ENCODE measurements at regions not wholly inside any gene's neighbourhood (a gene's known extent, or its start where the extent isn't known, plus 50 kb on each side); places are given as distances from the start of the nearest gene placed in this dataset.
A peak's percentile ranks its signal among the peaks of the same experiment; 100 is the strongest.

DNA sequence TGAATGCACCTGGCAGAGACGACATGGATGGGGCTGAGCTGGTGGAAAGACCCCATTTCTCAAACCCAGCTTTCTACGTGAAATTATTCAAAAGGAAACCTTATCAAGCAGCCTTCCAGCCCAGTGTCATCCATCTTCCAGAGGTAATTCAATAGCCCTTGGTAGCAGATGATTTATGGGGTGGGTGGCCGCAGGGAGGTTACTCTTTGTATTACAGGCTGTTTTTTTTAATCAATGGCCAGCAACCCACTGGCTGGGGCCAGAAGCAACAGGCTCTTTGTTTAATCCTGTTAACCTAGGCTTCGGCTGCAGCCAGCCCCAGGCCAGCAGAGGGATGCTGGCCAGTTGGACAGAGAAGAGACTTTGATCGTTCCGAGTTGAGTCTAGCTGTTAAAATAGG, 139.8 kb upstream of the SRRM4 start:
- ChIA-PET CTCF (no interaction called here), POLR2A (no interaction called here)
- no peak overlapping the region for H3K4me3 Mint-ChIP-seq
- H3K4me1 Mint-ChIP-seq: no peaks in the 10 kb centered on the region
- peaks cover 2% of the 10 kb centered on the region for H3K9me3 Mint-ChIP-seq
- H3K27me3 Mint-ChIP-seq: no peaks in the 10 kb centered on the region
- no peak overlapping the region for H3K27ac Mint-ChIP-seq
- no peaks in the 10 kb centered on the region for H3K36me3 Mint-ChIP-seq (ENCODE audit: low read depth)
- no peak for DNase-seq

DNA sequence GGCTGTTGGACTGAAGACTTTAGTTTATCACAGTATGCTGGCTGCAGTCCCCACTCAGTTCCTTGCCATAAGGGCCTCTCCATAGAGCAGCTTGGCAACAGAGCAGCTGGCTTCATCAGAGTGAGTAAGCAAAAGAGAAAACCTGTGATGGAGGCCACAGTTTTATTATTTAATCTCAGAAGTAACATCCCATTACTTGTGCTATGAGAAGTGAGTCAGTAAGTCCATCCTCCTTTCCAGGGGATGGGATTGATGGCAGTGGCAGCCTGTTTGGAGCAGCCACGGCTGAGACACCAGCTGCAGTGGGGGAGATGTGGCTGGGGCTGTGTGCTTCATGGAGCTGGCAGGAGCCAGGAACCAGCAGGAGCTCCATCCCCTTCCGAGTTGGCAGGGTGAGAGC, 138.5 kb upstream of the SRRM4 start:
- DNase-seq: no peak
- Mint-ChIP-seq H3K36me3 (ENCODE audit: low read depth) (no peaks in the 10 kb centered on the region), H3K4me3 (no peak overlapping the region), H3K27me3 (no peaks in the 10 kb centered on the region), H3K9me3 (peaks cover 2% of the 10 kb centered on the region), H3K27ac (no peak overlapping the region), H3K4me1 (no peaks in the 10 kb centered on the region)
- CTCF ChIA-PET: no interaction called here
- POLR2A ChIA-PET: no interaction called here

DNA sequence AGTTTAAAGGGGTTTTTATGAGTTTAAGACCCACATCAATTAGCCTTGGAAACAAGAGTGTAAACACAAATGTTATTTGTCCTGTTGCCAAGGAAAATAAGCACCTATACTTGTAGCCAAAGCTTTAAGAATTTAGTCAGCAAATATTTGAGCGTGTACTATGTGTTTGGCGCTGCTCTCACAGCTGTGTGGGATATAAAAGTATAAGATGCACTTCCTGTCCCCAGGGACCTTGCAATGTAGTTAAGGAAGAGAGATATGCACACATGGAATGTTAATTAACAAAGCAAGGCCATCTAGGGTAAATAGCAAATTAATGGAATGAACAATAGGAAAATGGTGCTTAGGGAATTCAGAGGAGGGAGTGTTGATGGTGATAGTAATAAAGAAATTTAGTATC, 134.9 kb upstream of the SRRM4 start:
- H3K4me3 Mint-ChIP-seq: no peak overlapping the region
- H3K9me3 Mint-ChIP-seq: peaks cover 5% of the 10 kb centered on the region
- DNase-seq: no peak
- H3K4me1 Mint-ChIP-seq: no peaks in the 10 kb centered on the region
- H3K27ac Mint-ChIP-seq: no peak overlapping the region
- no peaks in the 10 kb centered on the region for H3K27me3 Mint-ChIP-seq
- ChIA-PET CTCF (no interaction called here), POLR2A (no interaction called here)
- H3K36me3 Mint-ChIP-seq (ENCODE audit: low read depth): no peaks in the 10 kb centered on the region

DNA sequence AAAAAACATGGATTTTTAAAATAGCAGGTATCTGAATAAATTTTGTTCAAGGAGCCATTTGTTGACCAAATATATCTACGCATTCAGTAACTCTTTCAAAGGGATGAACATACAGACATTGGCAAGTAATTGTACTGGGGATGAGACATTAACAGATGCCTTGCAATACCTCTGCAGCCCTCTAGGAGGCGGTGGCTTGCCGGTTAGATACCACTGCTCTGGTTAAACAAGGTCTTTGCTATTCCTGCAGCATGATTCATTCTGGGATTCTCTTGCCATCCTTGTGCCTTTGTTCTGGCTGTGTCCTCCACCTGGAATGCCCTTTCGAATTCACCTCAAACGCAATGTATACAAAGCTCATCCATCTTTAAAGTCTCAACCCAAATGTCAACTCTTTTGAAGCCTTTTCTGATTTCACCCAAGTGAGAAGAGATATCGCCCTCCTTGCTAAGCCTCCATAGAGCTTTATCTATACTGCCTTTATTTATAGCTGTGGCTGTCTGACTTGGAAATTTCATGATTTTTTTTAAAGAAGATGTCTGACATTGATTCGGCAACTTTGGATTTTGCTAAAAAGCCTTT, 131.0 kb upstream of the SRRM4 start:
- H3K27me3 Mint-ChIP-seq: no peaks in the 10 kb centered on the region
- no peaks in the 10 kb centered on the region for H3K36me3 Mint-ChIP-seq (ENCODE audit: low read depth)

DNA sequence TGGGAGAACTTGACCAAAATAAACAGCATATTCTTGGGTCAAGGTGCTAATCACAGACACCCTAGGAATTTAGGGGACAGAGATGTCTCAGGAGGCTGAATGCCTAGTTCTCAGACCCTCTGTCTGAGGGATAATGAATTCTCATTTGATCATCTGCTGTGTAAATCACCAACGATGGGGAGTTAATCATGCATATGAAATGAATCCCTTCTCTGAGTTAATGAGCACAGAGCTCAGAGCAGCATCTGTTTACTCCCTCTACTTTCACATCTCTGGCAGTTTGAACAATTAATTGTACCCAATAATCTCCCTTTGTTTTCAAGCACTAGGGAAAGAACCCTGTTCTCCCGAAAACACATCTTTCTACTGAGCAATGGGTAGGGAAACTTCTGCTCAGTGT, 129.4 kb upstream of the SRRM4 start:
- DNase-seq: no peak
- Mint-ChIP-seq H3K27me3 (no peaks in the 10 kb centered on the region), H3K4me1 (no peaks in the 10 kb centered on the region), H3K9me3 (peaks cover 3% of the 10 kb centered on the region), H3K36me3 (ENCODE audit: low read depth) (no peaks in the 10 kb centered on the region), H3K4me3 (no peak overlapping the region), H3K27ac (no peak overlapping the region)
- POLR2A ChIA-PET: no interaction called here
- CTCF ChIA-PET: no interaction called here

More for the DNA sequence above, 131.0 kb upstream of the SRRM4 start:
- POLR2A ChIA-PET: no interaction called here
- peak; percentile 16 for DNase-seq
- Mint-ChIP-seq H3K9me3 (peaks cover 5% of the 10 kb centered on the region), H3K27ac (no peak overlapping the region), H3K4me1 (no peaks in the 10 kb centered on the region), H3K4me3 (no peak overlapping the region)
- CTCF ChIA-PET: no interaction called here

DNA sequence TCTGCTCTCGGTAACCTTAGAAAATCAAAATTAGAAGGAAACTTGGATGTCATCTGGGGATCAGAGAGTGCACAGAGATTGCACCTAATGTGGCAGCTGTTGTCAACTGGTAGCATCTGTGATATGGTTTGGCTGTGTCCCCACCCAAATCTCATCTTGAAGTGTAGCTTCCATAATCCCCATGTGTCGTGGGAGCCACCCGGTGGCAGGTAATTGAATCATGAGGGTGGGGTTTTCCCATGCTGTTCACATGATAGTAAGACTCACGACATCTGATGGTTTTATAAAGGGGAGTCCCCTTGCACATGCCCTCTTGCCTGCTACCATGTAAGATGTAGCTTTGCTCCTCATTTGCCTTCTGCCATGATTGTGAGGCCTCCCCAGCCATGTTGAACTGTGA, 127.7 kb upstream of the SRRM4 start:
- Mint-ChIP-seq H3K27ac (no peak overlapping the region), H3K4me3 (no peak overlapping the region), H3K9me3 (peaks cover 3% of the 10 kb centered on the region), H3K36me3 (ENCODE audit: low read depth) (no peaks in the 10 kb centered on the region), H3K4me1 (no peaks in the 10 kb centered on the region), H3K27me3 (no peaks in the 10 kb centered on the region)
- POLR2A ChIA-PET: no interaction called here
- CTCF ChIA-PET: no interaction called here
- DNase-seq: no peak

DNA sequence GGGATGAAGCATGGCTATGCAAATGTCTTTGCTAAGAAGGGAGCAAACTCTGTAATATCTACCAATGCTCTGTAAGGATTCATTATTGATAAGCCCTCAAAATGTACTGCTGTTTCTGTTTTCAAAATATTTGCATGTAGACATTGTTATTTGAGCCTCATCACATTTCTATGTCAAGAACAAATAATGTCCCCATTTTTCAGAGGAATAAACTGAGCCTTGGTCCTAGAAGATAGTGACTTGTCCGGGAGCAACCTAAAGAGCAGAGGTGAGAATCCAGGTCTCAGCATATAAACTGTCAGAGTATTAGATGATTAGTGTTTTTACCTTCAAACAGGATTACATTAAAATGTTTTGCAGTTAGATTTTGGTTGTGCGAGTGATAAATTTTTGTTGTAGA, 125.5 kb upstream of the SRRM4 start:
- no peaks in the 10 kb centered on the region for H3K4me1 Mint-ChIP-seq
- H3K27ac Mint-ChIP-seq: no peak overlapping the region
- no peak overlapping the region for H3K4me3 Mint-ChIP-seq
- DNase-seq: no peak
- no peaks in the 10 kb centered on the region for H3K36me3 Mint-ChIP-seq (ENCODE audit: low read depth)
- CTCF ChIA-PET: no interaction called here
- no peaks in the 10 kb centered on the region for H3K27me3 Mint-ChIP-seq
- POLR2A ChIA-PET: no interaction called here
- H3K9me3 Mint-ChIP-seq: no peaks in the 10 kb centered on the region

DNA sequence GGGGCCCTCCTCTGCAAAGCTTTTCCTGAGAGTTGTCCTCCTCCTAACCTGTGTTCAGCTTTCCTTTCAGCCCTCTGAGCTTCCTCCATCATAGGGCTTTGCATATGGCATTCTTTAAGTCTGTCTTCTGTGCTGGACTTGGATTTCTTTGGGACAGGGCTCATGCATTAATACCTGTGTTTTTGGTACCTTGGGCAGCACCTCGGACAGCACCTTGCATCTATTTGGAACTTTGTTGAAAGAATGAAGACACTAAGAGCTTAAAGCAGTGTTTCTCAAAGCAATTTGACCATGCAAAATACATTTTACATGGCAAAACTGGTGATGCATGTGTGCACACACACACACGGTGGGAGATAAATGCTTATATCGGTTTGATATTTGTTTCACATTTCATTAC, 115.0 kb upstream of the SRRM4 start:
- ChIA-PET POLR2A (no interaction called here), CTCF (no interaction called here)
- Mint-ChIP-seq H3K4me1 (no peaks in the 10 kb centered on the region), H3K4me3 (no peak overlapping the region), H3K9me3 (no peaks in the 10 kb centered on the region), H3K36me3 (ENCODE audit: low read depth) (no peaks in the 10 kb centered on the region), H3K27ac (no peak overlapping the region), H3K27me3 (no peaks in the 10 kb centered on the region)
- no peak for DNase-seq

DNA sequence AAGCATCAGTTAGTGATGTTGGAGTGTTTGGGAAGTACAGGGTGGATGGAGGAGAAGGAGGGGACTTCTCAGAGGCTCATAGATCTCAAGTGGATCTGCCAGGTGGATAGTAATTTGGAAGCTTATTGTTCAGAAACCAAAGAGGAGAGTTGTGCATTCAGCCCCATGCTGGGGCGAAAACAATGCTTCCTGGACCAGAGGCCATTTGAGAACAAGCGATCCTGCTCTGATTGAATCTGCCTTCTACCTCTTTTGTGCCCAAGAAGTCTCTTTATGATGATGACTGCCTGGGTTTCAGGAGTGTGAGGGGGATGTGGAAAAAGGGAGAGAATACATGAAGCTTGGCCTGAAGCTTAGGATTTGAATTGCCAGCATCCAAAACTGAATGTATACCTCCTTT, 110.8 kb upstream of the SRRM4 start:
- POLR2A ChIA-PET: no interaction called here
- no peak overlapping the region for H3K4me3 Mint-ChIP-seq
- no peak overlapping the region for H3K27ac Mint-ChIP-seq
- no peaks in the 10 kb centered on the region for H3K27me3 Mint-ChIP-seq
- no peaks in the 10 kb centered on the region for H3K4me1 Mint-ChIP-seq
- H3K36me3 Mint-ChIP-seq (ENCODE audit: low read depth): no peaks in the 10 kb centered on the region
- DNase-seq: no peak
- CTCF ChIA-PET: no interaction called here
- no peaks in the 10 kb centered on the region for H3K9me3 Mint-ChIP-seq

DNA sequence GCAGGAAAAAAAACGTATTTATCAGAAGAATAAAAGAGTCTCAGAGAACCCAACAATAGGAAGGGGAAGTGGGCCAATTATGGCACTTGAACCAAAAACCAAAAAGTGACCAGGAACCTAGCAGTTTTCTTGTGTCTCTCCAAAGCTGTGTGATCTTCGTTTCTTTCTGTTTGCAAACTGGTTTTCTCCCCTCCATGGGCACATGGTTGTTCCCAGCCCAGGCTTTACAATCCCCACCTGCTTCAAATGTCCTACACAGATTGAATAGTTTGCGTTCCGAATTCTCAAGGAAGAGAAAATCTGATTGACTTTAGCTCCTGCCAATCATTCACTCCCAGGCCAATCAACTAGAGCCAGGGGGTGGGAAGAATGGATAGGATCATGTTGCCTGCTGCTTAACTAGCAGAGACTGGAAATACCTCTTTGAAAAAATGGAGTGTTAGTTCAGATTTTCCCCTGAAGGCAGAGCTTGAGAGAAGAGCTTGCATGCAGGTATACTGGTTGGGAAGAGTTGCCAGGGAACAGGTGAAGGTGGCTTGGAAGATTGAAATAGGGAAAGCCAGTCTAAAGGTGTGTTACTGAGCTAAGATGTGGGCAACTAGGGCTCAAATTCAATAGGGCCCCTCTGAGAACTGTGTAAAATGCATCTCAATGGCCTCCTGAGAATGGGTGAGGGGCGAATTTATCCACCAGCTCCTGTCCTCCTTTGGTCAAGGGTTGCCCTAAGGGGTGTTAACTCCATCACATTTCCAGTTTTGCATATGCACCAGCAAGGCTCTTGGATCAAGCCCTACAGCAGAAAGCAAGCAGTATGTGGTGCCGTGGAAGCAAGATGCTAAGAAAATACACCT, 106.4 kb upstream of the SRRM4 start:
- CTCF ChIA-PET: no interaction called here
- no peaks in the 10 kb centered on the region for H3K27me3 Mint-ChIP-seq
- no peak overlapping the region for H3K4me3 Mint-ChIP-seq
- H3K36me3 Mint-ChIP-seq (ENCODE audit: low read depth): no peaks in the 10 kb centered on the region
- POLR2A ChIA-PET: no interaction called here
- H3K27ac Mint-ChIP-seq: no peak overlapping the region
- no peaks in the 10 kb centered on the region for H3K9me3 Mint-ChIP-seq
- H3K4me1 Mint-ChIP-seq: no peaks in the 10 kb centered on the region
- no peak for DNase-seq

DNA sequence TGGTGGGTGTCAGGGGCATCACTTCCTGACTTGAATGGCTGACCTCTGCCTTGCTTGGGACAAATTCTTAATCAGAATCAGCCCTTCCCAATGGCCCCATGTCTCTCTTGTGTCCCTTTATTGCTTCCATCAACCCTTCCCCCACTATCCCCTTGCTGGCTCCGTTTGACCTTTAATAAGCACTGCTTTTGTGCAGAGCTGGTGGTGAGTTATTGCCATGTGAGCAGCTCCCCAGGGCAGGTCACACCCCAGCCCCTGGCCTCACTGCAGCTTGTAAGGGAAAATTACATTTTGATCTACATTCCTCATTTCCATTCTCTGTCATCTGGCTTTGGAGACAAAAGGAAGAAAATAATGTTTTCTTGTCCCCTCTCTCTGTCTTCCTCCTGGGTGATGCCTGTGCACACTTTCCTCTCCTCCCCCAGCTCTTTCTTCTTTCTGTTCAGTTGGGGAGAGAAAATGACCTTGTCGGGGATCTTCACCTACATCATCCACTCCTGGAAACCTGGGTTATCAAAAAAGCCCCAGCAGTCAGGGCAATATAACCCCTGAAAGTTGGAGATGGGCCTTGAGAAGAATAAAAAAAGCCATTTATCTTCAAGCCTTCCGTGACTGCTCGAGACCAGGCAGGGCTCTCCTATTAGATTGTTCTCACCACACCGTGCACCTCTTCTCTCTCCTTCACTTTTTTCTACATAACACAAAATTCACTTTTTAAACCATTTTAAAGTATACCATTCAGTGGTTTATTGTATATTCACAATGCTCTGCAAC, 100.4 kb upstream of the SRRM4 start:
- Mint-ChIP-seq H3K27ac (no peak overlapping the region), H3K9me3 (no peaks in the 10 kb centered on the region), H3K4me1 (no peaks in the 10 kb centered on the region), H3K36me3 (ENCODE audit: low read depth) (no peaks in the 10 kb centered on the region), H3K4me3 (no peak overlapping the region), H3K27me3 (no peaks in the 10 kb centered on the region)
- no peak for DNase-seq
- ChIA-PET POLR2A (no interaction called here), CTCF (no interaction called here)

DNA sequence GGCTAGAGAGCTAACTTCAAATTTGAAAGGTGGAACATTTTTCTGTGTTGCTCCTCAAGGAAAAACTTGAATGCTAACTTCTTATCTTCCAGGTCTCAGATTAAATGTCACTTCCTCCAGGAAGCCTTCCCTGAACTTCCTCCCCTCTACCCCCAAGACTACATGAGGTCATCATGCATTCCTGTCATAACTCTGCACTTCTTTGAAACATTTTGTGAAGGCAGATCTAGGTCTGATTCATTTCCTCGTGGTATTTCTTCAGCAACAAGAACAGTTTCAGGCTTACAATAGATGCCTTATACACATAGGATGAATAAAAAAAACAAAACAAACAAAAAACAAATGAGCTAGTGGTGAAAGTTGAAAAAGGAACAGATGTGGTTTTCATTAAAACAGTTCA, 97.1 kb upstream of the SRRM4 start:
- POLR2A ChIA-PET: no interaction called here
- DNase-seq: no peak
- H3K4me1 Mint-ChIP-seq: no peaks in the 10 kb centered on the region
- CTCF ChIA-PET: interaction anchor here (0.6 kb wide), 1 partner anchor 334 kb away, joined by 3 read pairs; no protein-coding TSS in a partner anchor
- no peak overlapping the region for H3K4me3 Mint-ChIP-seq
- H3K9me3 Mint-ChIP-seq: no peaks in the 10 kb centered on the region
- no peaks in the 10 kb centered on the region for H3K36me3 Mint-ChIP-seq (ENCODE audit: low read depth)
- H3K27ac Mint-ChIP-seq: no peak overlapping the region
- no peaks in the 10 kb centered on the region for H3K27me3 Mint-ChIP-seq

DNA sequence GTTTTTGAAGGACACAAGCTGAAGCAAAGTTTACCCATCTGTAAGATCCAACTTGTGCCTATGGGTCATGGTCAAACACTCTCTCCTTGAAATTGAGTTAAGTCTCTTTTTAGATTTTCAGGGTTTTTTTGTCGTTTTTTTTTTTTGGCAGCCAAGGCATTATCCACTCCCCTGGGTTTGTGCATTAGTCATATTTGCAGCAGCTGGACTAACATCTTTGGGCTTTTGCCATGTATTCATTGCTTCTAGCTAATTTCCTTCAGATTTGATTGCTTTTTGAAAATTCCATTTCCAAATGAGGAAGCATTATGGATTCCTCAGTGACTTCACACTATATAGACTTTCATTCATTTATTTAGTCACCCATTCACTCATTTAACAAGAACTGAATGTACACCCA, 80.3 kb upstream of the SRRM4 start:
- Mint-ChIP-seq H3K36me3 (ENCODE audit: low read depth) (no peaks in the 10 kb centered on the region), H3K4me3 (no peak overlapping the region), H3K27me3 (no peaks in the 10 kb centered on the region), H3K4me1 (no peaks in the 10 kb centered on the region), H3K9me3 (peaks cover 4% of the 10 kb centered on the region), H3K27ac (no peak overlapping the region)
- DNase-seq: no peak
- ChIA-PET POLR2A (no interaction called here), CTCF (interaction anchor here (0.7 kb wide), 1 partner anchor 92 kb away, joined by 3 read pairs; no protein-coding TSS in a partner anchor)

Data from activated CD4-positive, alpha-beta T cell treated with anti-CD3 and anti-CD28 coated beads, Interleukin-2, amount 10 ng/mL, durations not matched to agents 7 days and 5 days (primary cell).